ENCODE measurements at regions not wholly inside any gene's neighbourhood (a gene's known extent, or its start where the extent isn't known, plus 50 kb on each side); places are given as distances from the start of the nearest gene placed in this dataset.

DNA sequence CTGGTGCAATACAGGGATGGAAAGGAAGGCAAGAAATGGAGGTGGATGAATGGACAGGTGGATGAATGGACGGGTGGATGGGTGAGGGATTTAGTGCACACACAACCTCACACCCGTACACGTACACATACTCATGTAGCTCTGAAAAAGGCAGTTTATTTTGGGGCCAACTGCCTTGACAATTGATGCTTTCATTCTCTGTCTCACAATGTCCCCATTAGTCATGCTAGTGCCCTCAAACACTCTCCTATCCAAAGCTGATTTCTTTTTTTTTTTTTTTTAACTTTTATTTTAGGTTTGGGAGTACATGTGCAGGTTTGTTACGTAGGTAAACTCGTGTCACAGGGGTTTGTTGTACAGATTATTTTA is 495.0 kb downstream of the DMAC1 start:
- no peak for DNase-seq (ENCODE audit: low read depth in 2 of 2)

GRCh38 chr9:7303907-7304626 is 495.5 kb downstream of the DMAC1 start:
- no peak for DNase-seq (ENCODE audit: low read depth in 2 of 2)

DNA sequence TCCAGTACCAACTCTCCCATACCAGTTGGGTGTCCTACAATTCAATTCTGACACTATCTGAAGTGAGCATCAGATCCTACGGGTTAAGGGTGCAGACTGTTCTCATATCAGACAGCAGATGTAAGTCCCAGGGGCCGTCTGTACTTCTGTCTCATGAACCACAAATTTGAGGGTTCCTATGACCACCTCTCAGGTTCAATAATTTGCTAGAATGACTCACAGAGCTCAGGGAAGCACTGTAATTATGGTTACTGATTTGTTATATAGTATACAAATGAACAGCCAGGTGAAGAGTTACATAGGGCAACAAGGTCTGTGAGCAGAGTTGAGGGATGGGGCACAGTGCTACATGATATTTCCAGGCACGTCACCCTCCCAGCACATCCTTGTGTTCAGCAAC is 499.1 kb downstream of the DMAC1 start:
- DNase-seq (ENCODE audit: low read depth in 2 of 2), result no peak

DNA sequence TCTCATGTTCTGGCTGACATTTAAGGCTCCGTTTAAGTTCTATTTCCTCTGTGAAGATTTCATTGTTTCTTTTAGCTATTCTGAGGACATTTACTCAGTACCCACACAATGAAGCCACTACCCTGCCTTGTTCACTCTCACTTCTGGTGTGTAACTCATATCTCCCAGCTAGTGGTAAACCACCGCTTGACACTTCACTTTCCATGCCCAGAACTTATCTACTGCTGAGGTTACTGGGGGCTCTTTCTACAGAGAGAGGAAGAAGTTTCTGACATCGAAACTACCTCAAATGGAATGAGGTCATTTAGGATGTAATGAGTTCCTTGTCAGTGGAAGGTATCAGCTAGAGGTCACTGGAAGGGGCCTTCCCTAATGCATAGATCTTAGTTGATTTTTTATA is 501.5 kb downstream of the DMAC1 start:
- no peak for DNase-seq (ENCODE audit: low read depth in 2 of 2)

DNA sequence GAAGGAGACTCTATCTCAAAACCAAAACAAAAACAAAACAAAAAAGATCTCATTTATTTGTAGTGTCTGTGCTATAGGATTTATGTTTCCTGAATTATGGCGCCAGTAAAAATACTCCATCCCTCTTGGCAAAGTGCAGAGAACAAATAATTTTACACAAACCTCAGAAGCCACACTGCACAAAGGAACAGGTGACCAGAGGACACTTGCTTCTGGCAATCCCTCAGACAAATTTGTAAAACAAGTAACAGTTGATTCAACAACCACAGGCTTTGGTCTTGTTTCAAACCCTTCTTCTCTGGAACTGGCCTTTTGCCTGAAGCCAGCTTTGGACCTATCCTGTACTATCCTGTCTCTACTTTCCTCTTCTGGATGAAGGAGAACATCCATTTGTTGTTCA is 502.1 kb downstream of the DMAC1 start:
- DNase-seq (ENCODE audit: low read depth in 2 of 2), result no peak

DNA sequence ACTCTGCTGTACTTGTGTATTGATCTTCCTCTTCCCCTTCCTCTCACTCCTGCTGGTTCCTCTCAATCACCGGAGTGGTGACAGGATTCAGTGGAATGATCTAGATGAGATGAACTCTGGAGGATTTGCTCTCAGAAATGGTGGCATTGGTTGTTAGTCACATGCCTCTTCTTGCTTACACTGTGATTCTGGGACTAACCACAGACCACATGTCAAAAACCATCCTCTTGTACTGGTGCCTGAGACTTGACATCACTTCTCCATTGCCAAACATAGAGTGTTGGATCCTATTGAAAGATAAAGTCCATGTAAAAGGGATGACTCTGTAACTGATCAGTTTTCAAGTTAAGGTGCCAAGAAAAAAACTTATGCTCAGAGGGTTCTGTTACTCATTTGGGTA is 506.5 kb downstream of the DMAC1 start:
- no peak for DNase-seq (ENCODE audit: low read depth in 2 of 2)

DNA sequence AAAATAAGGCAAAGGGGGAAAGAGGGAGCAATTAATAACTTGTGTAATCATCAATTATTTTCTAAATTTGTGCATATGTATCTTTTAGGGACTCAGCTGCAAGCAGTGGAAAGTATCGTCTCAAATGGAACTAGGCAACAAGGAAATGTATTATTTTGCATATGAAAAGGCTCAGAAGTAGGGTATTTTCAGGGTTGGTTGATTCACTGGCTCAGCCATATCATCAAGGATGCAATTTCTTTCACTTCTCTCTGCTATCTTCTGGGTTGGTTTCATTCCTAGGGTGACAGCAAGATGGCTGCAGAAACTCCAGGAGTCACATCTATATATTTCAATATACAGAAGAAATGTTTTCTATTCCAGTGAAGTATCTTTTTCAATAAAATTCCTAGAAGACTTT is 509.8 kb downstream of the DMAC1 start:
- DNase-seq (ENCODE audit: low read depth in 2 of 2), result no peak

GRCh38 chr9:7287986-7288385 is 511.6 kb downstream of the DMAC1 start:
- no peak for DNase-seq (ENCODE audit: low read depth in 2 of 2)

DNA sequence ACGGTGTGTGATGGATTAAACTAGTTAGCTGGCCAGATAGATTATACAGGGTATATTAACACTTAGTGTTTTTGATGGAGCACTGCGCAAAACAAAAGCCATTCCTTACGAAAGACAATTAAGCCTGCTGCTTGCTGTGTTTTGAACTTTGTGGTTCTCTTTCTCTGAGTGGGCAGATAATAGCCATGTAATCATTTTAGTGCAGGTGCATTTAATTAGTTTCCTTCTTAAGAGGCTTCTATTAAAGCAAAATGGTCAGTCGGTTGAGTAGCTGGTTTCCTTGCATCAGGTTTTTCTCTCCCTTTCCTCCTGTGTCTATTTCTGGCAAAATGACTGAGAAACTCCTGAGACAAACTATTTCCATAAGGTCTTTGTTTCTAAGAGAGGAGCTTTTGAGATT is 512.5 kb downstream of the DMAC1 start:
- DNase-seq (ENCODE audit: low read depth in 2 of 2), result no peak

DNA sequence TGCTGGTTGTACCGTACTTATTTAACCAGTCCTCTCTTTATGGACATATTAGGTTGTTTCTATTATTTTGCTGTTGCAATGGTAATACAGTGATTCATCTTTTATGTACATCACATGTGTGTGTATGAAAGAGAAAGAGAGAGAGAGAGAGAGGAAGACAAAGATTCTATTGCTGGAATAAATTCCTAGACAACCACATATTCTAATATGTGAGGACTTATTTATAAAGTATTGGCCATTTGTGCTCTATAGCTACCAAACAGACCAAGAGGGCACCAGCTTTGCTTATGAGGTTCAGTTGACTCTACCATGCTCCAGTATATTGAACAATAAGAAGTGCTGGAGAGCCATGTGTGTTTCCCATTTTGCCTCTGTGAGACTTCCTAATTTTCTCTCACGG is 513.5 kb downstream of the DMAC1 start:
- no peak for DNase-seq (ENCODE audit: low read depth in 2 of 2)

- DNase-seq (ENCODE audit: low read depth in 2 of 2), result no peak
Observed at GRCh38 chr9:7285199-7285598, 514.4 kb downstream of the DMAC1 start.

GRCh38 chr9:7284517-7284916 is 515.1 kb downstream of the DMAC1 start:
- no peak for DNase-seq (ENCODE audit: low read depth in 2 of 2)

GRCh38 chr9:7284117-7284516 is 515.5 kb downstream of the DMAC1 start:
- no peak for DNase-seq (ENCODE audit: low read depth in 2 of 2)

DNA sequence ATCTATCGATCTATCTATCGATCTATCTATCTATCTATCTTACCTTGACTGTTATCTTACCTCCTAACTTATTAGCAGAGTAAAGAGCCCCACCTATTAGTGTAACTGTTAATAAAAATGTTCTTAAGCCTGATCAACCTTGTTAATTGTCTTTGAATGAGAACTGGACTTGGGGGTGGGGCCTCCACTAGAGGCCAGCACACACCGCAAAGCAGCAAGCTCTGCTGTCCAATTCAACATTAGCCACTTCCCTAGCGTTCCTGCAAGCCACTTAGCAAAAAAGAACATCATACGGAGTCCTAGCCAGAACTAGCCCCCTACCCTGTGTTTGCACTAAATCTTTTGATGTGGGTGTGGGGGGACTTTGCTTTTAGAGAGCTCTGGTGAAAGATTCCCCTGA is 515.8 kb downstream of the KDM4C start:
- no peak for DNase-seq (ENCODE audit: low read depth in 2 of 2)

DNA sequence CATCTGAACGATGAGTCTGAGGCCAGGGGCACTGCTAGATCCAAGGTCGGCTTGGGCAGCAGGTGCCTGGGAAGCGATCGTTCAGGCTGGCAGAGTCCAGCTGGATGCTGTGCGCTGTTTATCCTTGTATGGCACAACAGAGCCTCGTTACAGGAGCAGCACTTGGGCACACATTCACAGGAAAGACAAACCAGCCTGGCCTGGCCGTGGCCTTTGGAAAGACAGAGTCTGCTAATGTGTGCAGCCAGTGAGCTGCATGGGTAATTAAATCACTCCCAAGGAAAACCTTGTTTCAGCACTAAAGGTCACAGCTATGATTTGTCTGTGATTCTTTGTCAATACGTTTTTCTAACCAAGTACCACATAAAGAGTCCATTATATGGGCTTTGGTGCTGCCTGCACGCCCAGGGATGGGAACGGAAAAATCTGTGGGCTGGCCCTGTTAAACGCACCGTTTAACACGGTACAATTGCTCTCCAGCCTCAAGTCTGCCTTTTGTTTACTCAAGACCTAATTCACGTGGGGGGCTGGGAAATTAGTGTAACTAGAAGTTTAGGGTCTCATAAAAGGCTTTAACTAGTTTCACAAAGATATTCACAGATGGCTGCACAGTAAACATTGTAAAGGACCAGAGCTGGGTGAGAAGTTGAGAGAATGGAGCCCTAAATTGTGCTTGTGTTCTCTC is 509.3 kb downstream of the KDM4C start:
- DNase-seq (ENCODE audit: low read depth in 2 of 2), result no peak

DNA sequence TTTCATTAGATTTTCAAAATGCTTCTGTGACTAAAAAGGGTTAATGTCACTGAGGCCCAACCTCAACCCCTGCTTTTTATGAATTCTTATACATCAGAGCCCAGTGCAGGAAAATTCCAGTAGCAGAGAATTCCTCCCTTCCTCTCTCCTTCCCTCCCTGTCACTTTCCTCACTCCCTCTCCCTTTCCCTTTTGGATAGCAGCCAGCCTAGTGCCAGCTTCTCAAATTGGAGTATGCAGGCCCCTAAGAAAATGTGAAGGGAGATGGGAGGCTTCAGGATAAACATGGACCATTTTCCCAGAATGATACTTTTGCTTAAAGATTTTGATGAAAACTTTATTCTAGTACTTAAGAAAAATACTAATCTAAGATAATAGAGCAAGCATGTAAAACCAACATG is 507.4 kb downstream of the KDM4C start:
- no peak for DNase-seq (ENCODE audit: low read depth in 2 of 2)

- DNase-seq (ENCODE audit: low read depth in 2 of 2), result no peak
Observed at GRCh38 chr9:7259544-7260241, 501.9 kb downstream of the KDM4C start.

- DNase-seq (ENCODE audit: low read depth in 2 of 2), result no peak
Observed at GRCh38 chr9:7258688-7259396, 501.1 kb downstream of the KDM4C start.

GRCh38 chr9:7246917-7247522 is 489.2 kb downstream of the KDM4C start:
- DNase-seq (ENCODE audit: low read depth in 2 of 2), result no peak

DNA sequence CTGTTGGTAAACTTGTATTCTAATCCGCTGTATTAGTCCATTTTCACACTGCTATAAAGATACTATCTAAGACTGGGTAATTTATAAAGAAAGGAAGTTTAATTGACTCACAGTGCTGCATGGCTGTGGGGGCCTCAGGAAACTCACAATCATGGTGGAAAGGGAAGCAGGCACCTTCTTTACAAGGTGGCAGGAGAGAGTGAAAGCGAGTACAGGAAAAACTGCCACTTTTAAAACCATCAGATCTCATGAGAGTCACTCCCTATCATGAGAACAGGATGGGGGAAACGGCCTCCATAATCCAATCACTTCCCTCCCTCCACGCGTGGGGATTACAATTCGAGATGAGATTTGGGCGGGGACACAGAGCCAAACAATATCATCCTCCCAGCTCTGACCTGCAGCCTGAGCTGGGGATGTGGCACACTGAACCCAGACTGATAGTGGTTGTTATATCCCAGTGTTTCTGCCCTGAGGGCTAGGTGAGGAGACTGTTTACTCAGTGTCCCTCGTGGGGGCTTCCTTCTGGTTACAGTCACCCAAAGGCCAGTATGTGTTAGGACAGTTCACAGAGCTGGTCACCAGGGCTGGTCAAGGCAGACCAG is 488.3 kb downstream of the KDM4C start:
- DNase-seq (ENCODE audit: low read depth in 2 of 2), result no peak

DNA sequence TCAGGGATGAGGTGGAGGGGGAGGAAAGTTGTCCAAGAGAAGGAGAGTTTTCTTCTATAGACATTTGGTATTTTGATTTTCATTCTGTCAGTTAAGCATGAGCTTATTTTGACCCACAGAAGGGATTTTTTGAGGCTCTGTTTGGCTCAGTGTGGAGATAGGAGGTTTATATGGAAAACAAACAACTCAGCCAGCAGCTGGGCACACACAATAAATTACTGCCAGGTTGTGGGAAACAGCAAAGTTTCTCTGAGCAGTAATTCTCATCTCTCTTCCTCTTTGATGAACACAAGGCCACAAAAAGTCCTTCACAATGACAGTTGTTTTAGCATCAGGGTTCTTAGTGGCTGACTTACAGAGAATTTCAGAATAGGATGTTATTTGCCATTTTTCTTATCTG is 486.1 kb downstream of the KDM4C start:
- no peak for DNase-seq (ENCODE audit: low read depth in 2 of 2)

DNA sequence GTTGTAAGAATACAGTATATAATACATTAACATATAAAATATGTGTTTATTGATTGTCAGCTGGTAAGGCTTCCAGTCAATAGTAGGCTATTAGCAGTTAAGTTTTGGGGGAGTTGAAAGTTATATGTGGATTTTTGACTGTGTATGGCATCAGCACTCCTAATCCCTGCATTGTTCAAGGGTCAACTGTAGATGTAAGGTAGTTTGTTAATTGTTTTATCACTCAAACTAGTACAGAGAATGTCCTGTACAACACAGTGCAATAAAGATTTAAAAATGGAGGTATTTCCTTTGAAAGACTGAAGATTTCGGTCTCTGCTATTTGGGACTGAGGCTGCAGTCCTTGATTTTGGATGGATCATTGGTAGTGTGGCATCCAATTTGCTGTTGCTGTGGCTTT is 484.4 kb downstream of the KDM4C start:
- no peak for DNase-seq (ENCODE audit: low read depth in 2 of 2)

All from stimulated activated CD8-positive, alpha-beta memory T cell treated with anti-CD3 and anti-CD28 coated beads, Interleukin-7, amount 100 ng/mL, for 1 hour (primary cell).